HG03354 (cell line): ENCODE measurements at regions not wholly inside any gene's neighbourhood (a gene's known extent, or its start where the extent isn't known, plus 50 kb on each side); places are given as distances from the start of the nearest gene placed in this dataset.

Experiments used
- ATAC-seq: cut with Tn5 transposase; IDR thresholded peaks from one replicate; pipeline ENCODE4 v1.9.1; 2021; ENCODE audit warnings: mild to moderate bottlenecking; ENCODE audit not compliant: unreplicated experiment, poor library complexity, severe bottlenecking

- ATAC-seq: no peak
These were observed 115.7 kb upstream of the LINGO1 start for GRCh38 chr15:77748078-77749064.

DNA sequence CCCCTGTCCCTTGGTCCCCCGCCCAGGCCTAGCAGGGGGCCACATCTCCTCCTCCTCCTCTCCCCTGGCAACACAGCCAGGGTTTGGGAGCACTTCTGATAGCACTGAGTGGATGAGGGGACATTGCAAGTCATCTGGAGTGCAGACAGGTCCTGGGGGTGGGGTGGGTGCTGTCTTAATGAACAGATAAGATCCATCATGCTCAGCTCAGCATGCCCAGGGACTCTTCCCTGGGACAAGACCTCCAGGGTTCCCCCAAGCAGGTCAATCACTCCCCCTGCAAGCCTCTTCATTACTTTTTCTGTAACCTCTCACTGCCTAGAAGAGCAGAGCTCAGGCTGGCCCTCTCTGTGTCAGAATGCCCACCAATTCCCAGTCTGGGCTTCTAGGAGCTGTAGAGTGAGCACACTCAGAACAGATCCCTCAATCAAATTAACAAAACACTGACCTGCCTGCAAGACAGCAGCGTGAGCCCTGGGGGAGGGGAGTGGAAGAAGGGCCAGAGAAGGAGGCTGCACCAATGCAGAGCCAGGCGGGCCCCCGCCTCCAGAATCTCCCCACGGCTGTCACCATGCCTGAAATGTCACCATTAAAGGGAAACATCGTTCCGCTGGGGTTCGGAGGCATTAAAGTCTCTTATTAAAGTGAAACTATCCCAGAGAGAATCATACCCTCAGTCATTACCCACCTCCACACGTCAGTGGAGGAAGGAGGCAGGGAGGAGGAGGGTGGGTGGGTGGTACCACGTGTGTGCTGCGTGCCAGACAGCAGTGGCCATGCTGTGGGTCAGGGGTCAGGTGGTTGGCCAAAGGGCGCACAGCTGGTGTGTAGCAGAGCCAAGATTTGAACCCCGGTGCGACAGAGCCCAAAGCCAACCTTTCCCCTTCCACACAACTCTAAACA lies 114.7 kb upstream of the LINGO1 start:
- ATAC-seq: no peak

DNA sequence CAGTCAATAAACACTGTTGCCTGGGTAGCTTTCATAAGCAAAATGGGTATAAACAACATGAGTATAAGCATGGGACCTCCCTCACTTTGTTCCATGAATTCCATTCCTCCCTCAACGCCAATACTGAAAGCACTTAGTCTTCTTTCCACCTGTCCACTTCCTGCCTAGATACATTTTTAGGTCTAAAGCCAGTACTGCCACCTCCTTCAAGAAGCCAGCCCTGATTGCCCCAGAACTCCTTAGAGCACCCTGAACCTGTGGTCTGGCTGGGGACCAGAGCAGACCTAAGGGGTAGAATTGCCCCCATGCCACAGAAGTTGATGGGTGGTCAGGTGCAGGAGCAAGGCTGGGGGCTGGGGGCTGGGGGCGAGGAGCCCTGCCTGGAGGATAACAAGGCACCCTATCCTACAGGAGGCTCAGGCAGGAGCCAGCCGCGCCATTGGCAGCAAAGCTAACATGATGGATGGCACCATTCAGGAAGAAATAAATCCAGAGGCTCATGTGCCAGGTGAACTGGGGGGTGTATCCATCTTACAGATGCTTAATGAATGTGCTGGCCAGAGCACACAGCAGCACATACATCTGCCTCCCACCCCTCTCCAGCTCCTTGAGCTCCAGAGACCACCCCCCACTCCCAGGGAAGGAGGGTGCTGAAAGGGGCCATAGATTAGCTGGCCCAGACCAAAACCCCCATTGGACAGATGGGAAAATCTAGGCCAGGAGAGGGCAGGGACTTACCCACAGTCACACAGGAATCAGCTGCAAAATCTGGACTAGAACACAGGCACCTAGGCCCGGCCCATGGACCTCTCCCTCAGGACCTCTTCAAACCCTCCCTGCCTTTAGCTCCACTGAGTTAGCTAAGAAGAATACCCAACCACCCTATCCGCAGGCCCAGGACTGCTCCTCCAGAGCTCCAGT lies 113.8 kb upstream of the LINGO1 start:
- ATAC-seq: no peak

- ATAC-seq: no peak
These were observed 111.7 kb upstream of the LINGO1 start for GRCh38 chr15:77744398-77744797.

DNA sequence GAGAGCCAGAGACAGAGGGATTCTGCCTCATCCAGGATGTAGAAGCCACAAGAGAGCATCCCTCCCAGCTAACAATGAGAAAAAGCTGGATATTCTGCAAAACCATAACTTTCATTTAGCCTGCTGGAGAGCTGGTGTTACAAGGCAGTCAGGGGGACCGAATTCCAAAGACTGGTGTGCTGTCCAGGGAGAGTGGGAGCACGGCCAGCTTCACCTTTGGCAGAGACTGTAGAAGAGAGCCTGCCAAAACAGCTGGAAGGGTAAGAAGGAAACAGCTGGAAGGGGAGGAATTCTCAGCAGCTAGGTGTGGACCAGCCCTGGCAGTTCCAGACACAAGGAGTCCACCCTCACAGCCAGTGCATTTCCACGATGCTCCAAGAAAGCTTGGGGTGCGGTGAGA lies 109.9 kb upstream of the LINGO1 start:
- no peak for ATAC-seq

DNA sequence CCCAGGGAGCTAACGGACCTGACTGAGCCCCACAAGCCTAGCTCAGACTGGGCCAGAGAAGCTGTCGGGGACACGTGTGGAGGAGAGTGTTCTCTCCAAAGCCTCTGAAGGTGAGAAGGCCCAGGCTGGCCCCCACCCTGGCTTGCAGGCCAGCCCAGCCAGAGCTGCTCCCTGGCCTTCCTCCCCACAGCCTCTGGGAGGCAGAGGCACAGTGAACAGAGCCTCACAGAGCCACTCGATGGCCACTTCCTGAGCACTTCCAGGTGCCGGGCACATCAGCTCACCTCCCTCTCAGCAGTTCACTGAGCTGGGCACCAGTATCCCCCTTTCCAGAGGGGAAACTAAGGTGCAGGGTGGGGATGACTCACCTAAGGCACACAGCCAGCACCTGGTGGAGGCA lies 109.4 kb upstream of the LINGO1 start:
- ATAC-seq: no peak

GRCh38 chr15:77741106-77741505 lies 108.4 kb upstream of the LINGO1 start:
- no peak for ATAC-seq

DNA sequence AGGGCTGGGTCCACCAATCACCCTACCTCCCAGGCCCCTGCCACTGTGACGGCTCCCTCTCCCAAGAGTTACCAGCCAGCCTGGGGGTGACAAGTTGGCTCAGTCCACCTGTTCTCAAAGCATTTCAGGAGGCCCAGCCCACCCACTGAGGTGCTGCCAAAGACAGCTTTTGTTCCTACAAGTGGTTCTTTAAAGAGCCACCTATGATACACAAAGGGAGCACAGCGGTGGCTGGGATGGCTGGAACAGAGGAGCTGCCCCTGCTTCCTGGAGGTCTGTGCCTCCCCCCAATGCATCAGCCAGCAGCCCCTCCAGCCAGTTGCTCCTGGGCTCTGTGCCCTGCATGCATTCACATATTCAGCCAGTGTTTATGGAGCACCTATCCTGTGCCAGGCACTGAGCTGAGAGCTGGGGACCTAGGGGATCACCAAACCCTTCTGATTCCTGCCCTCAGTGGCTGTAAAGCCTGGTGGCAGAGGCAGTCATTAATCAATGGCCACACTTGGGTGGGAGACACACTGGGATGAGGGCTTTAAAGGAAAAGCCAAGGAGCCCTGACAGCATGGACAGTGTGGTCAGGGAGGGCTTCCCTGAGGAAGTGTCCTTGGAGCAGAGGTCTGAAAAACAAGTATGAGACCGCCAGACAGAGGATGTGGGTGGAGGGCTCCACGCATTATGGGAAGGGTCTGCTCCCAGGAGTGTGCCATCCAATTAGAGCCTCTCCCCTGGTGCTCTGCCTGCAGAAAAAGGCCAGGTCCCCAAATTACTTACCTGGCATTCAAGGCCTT lies 107.1 kb upstream of the LINGO1 start:
- ATAC-seq: no peak

DNA sequence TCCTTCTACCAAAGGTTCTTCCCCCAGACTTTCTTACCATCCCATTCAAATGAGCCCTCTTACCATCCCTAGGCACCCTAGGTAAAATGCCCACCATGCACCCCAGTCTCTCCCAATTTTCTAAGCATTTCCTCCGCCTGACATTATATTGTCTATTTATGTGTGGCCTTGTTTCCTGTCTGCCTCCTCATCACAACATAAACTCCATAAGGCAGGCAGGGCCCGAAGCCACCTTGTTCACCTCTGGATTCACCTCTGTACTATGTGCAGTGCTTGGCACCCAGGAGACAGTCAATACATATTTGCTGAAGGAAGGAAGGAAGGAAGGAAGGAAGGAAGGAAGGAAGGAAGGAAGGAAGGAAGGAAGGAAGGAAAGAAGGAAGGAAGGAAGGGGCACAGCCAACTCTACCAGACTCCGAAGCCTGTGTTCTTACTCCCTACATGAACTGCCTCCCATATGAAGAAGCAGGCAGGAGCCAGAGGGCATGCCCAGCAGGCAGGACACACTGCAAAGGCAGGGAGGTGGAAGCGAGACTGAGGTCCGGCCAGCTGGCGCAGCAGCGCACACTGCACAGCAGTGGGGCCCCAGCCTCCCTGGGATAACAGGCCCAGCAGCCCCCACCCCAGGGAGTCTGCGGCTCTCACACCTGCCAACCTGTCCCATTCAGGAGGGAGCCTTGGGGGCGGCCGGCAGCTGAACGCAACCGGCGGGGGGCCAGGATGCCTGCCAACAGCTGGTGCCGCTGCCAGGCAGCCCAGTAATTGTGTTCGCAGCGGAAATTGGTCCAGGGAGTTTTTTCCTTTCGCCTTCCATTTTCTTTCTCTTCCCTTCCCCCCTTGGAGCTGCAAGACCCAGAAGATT lies 106.0 kb upstream of the LINGO1 start:
- no peak for ATAC-seq

DNA sequence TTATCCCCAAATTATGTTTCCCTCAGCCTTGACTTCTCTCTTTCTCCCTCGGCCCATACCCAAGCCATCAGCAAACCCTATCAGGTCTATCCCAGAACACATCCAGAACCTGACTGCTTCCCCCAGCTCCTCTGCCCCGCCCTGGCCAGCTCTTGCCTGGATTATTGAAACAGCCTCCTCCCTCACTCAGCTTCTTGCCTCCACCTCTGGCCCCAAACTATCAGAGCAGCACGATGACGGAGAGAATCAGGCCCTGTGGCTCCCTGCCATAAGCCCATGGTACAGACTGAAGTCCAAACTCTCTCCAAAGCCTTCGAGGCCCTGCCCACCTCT lies 105.3 kb upstream of the LINGO1 start:
- no peak for ATAC-seq

DNA sequence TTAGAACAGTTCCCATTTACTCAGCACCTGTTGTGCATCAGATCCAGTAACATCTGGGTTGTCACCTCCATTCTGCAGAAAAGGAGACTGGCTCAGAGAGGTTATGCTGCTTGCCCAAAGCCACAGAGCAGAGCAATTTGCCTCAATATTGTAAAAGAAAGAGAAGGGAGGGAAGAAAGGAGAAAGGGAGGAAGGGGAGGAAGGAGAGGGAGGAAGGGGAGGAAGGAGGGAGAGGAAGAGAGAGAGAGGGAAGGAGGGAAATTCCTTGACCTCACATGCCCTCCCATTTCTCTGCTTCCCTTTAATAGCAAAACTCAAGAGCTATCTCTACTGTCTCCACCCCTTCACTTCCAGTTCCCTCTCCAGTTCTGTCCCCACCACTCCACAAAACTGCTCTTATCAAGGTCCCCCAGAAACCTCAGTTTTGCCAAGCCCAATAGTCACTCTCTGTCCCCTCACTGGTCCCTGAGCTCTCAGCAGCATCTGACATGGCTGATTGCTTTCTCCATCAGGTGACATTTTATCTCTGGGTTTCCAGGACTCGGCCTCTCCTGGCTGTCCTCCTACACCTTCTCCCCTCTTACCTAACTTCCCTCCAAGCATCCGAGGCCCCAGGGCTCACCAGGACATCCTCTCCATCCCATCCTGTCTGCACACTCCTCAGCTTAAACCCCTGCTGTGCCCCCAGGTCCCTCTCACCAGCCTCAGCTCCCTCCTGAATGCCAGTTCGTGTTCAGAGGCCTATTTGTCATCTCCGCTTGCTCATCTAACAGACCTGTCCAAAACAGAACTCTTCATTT lies 104.7 kb upstream of the LINGO1 start:
- ATAC-seq: no peak

GRCh38 chr15:77734306-77734705 lies 101.6 kb upstream of the LINGO1 start:
- no peak for ATAC-seq

DNA sequence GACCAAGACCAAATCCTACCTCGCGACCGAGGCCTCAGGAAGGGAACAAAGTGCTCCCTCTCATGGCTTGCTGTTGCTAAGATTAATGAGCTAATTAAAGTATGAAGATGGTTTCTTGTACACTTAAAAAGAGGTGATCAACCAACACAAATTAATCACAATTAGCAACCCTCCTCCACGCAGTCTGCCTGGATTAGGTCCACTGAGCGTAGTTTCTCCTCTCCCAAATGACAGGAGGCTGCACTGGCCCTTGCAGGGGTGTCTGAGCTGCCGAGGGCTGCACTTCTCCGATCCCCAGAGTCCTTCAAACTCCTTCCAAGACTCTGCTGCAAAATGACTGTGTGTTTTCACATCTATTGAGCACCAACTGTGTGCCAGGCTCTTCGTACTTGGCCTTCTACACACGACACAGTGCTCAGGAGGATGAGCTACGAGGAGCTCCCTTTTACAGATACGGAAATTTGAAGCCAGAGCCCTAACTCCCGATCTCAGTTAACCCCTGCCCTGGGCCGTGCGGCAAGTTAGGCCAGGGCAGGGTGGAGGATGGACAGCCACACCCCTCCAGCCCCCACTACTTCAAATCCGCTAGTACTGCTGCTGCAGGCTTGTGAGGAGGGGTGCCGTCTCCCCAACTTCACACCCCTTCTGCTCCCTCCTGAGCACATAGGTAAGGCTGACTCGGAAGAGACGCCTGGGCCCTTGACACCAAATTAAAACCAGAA lies 101.0 kb upstream of the LINGO1 start:
- no peak for ATAC-seq

GRCh38 chr15:77732514-77733335 lies 100.0 kb upstream of the LINGO1 start:
- ATAC-seq: no peak

DNA sequence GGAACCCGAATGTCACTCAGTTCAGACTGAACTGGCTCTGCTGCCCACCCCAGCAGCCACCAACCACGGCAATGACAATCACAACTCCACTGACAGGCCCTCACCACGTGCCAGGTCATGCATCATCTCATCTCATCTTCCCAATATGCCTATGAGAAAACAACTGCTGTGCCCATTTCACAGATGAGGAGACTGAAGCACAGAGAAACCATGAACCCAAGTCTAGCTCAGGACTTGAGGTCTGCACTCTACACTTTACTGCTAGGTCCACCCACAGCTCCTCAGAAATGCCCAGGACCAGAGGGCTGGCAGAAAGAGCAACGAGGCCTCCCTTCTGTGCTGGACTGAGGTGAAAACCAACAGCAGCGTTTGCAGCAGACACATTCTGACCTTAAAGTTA lies 99.2 kb upstream of the LINGO1 start:
- no peak for ATAC-seq

DNA sequence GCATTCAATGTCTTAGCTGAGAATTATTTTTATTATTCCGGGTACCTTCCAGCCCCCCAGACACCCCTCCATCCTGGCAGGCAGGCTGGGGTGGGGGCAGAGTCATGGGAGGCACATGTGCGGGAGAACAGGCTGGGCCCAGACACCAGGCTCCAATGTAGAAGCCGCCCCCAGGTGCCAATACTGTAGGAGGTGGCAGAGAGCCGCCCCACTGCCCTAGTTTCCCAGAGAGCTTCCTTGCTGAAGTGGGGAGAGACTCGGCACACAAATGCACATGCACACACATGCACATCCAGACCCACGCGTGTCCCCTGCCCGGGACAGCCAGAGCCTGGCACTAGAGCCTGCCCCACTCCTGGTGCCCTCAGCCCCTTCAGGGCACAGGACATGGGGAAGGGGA lies 98.4 kb upstream of the LINGO1 start:
- no peak for ATAC-seq
